Activated naive CD4-positive, alpha-beta T cell treated with anti-CD3 and anti-CD28 coated beads, Interleukin-2, amount 50 U/mL, for 72 hours (primary cell): ENCODE measurements at regions not wholly inside any gene's neighbourhood (a gene's known extent, or its start where the extent isn't known, plus 50 kb on each side); places are given as distances from the start of the nearest gene placed in this dataset.
"Not testable (repeated sequence)": the region's sequence is repeated elsewhere in the genome, so short reads cannot be mapped to it uniquely, and the experiment has no call there.

Experiments
- ATAC-seq, 2 donors: fragments of 150-1000 bp; cut with Tn5 transposase; 2 replicates each; pipeline ENCODE4 v1.10.0; 2021; ENCODE audit warnings: mild to moderate bottlenecking in 2 of 2, moderate library complexity in 2 of 2
- DNase-seq, 2 donors: peaks; one replicate each; pipeline ENCODE4 v3.0.0; 2021 to 2022; ENCODE audit warnings: low spot score in 2 of 2
- H3K27ac Mint-ChIP-seq, 2 donors: one replicate each; pipeline ENCODE4 v1.8.0; 2022; ENCODE audit warnings: mild to moderate bottlenecking in 2 of 2, mixed read lengths in 2 of 2
- H3K36me3 Mint-ChIP-seq, 2 donors: one replicate each; pipeline ENCODE4 v1.8.0; 2022; ENCODE audit warnings: mixed read lengths in 2 of 2
- H3K9me3 Mint-ChIP-seq, 2 donors: one replicate each; pipeline ENCODE4 v1.8.0; 2022; ENCODE audit warnings: mixed read lengths in 2 of 2

GRCh38 chr15:22002711-22003110 lies 77.6 kb upstream of the OR4M2 start:
- not testable (repeated sequence) for H3K9me3 Mint-ChIP-seq, H3K36me3 Mint-ChIP-seq, DNase-seq, H3K27ac Mint-ChIP-seq
- peak in 1 of 2 donors; percentile 46 for ATAC-seq

- H3K27ac Mint-ChIP-seq, H3K9me3 Mint-ChIP-seq, H3K36me3 Mint-ChIP-seq, DNase-seq: not testable (repeated sequence)
- ATAC-seq = peak; percentile 46 to 67
Observed at GRCh38 chr15:21989117-21989516, 91.2 kb upstream of the OR4M2 start.

GRCh38 chr15:21983820-21984219 lies 96.5 kb upstream of the OR4M2 start:
- not testable (repeated sequence) for H3K27ac Mint-ChIP-seq, ATAC-seq, DNase-seq, H3K36me3 Mint-ChIP-seq, H3K9me3 Mint-ChIP-seq

- H3K36me3 Mint-ChIP-seq = not testable (repeated sequence)
Observed at GRCh38 chr15:21979960-21980359, 100.4 kb upstream of the OR4M2 start.

GRCh38 chr15:21953713-21954112 lies 76.2 kb upstream of the POTEB start:
- not testable (repeated sequence) for H3K27ac Mint-ChIP-seq, H3K9me3 Mint-ChIP-seq, DNase-seq, ATAC-seq, H3K36me3 Mint-ChIP-seq

More at GRCh38 chr15:21979960-21980359, 100.4 kb upstream of the OR4M2 start:
- not testable (repeated sequence) for H3K9me3 Mint-ChIP-seq, ATAC-seq, H3K27ac Mint-ChIP-seq, DNase-seq

- H3K36me3 Mint-ChIP-seq, ATAC-seq, H3K27ac Mint-ChIP-seq, H3K9me3 Mint-ChIP-seq, DNase-seq: not testable (repeated sequence)
Observed at GRCh38 chr15:21940302-21940701, 62.8 kb upstream of the POTEB start.
